WTC11 (cell line): ENCODE measurements at regions not wholly inside any gene's neighbourhood (a gene's known extent, or its start where the extent isn't known, plus 50 kb on each side); places are given as distances from the start of the nearest gene placed in this dataset.
"Not testable (repeated sequence)": the region's sequence is repeated elsewhere in the genome, so short reads cannot be mapped to it uniquely, and the experiment has no call there.

Experiments
- ATAC-seq: fragments of 200-7000 bp; cut with Tn5 transposase; 2 replicates; pipeline ENCODE4 v1.10.0; 2021; ENCODE audit warnings: mild to moderate bottlenecking, moderate library complexity
- CTCF ChIA-PET: fragments of 300-600 bp; sonication (Branson Sonifier 250); formaldehyde crosslinking; loops from one replicate; lab custom pipeline; 2021; ENCODE audit warnings: antibody characterized with exemption; lab: Charles Lee
- POLR2A ChIA-PET: fragments of 350-600 bp; sonication (Branson Sonifier 250); formaldehyde crosslinking; loops from one replicate; lab custom pipeline; 2021; ENCODE audit warnings: antibody characterized with exemption; lab: Charles Lee
- DNase-seq: peaks from one replicate; pipeline ENCODE4 v3.0.0; 2021; ENCODE audit warnings: low spot score
- H3K27ac Mint-ChIP-seq: 2 replicates; pipeline ENCODE4 v1.8.0; 2021; ENCODE audit warnings: mixed read lengths
- H3K27me3 Mint-ChIP-seq: 2 replicates; pipeline ENCODE4 v1.8.0; 2021; ENCODE audit warnings: low read depth, mild to moderate bottlenecking, moderate library complexity, mixed read lengths
- H3K36me3 Mint-ChIP-seq: 2 replicates; pipeline ENCODE4 v1.8.0; 2021; ENCODE audit warnings: mixed read lengths
- H3K4me1 Mint-ChIP-seq: 2 replicates; pipeline ENCODE4 v1.8.0; 2022; ENCODE audit warnings: mixed read lengths
- H3K4me3 Mint-ChIP-seq: 2 replicates; pipeline ENCODE4 v1.8.0; 2021; ENCODE audit warnings: mild to moderate bottlenecking, moderate library complexity, mixed read lengths
- H3K9me3 Mint-ChIP-seq: 2 replicates; pipeline ENCODE4 v1.8.0; 2021; ENCODE audit warnings: mixed read lengths
- ELF4 ChIP-seq: sonication (generic); formaldehyde crosslinking; IDR thresholded peaks from 2 replicates; pipeline ENCODE4 v1.8.1; 2022; ENCODE audit warnings: low read depth, mild to moderate bottlenecking, moderate library complexity, missing genetic modification reagents
- FOXJ3 ChIP-seq: sonication (generic); formaldehyde crosslinking; IDR thresholded peaks from 2 replicates; pipeline ENCODE4 v1.9.0; 2021; ENCODE audit warnings: missing genetic modification reagents, mild to moderate bottlenecking, borderline replicate concordance
- FOXP1 ChIP-seq: sonication (generic); formaldehyde crosslinking; IDR thresholded peaks from 2 replicates; pipeline ENCODE4 v1.8.0; 2022; ENCODE audit warnings: missing genetic modification reagents, mild to moderate bottlenecking, moderate library complexity, borderline replicate concordance
- GABPB1 ChIP-seq: sonication (generic); formaldehyde crosslinking; IDR thresholded peaks from 2 replicates; pipeline ENCODE4 v1.8.1; 2023; ENCODE audit warnings: mild to moderate bottlenecking, missing genetic modification reagents
- IRF2 ChIP-seq: sonication (generic); formaldehyde crosslinking; IDR thresholded peaks from 2 replicates; pipeline ENCODE4 v1.8.0; 2022; ENCODE audit warnings: low read depth, missing genetic modification reagents, borderline replicate concordance
- JAZF1 ChIP-seq: fragments of 250-450 bp; sonication (Bioruptor Pico); IDR thresholded peaks from 2 replicates; pipeline ENCODE4 v1.9.0; 2021; ENCODE audit warnings: moderate library complexity, mild to moderate bottlenecking, inconsistent platforms
- OVOL2 ChIP-seq: fragments of 250-450 bp; sonication (Bioruptor Pico); IDR thresholded peaks from 2 replicates; pipeline ENCODE4 v1.9.0; 2021; ENCODE audit warnings: mild to moderate bottlenecking, borderline replicate concordance
- TEAD1 ChIP-seq: sonication (generic); formaldehyde crosslinking; IDR thresholded peaks from 2 replicates; pipeline ENCODE4 v1.8.0; 2022; ENCODE audit warnings: mild to moderate bottlenecking, missing genetic modification reagents
- ZNF232 ChIP-seq: sonication (generic); formaldehyde crosslinking; IDR thresholded peaks from 2 replicates; pipeline ENCODE4 v1.8.0; 2022; ENCODE audit warnings: mild to moderate bottlenecking, missing genetic modification reagents
- ZNF317 ChIP-seq: sonication (generic); formaldehyde crosslinking; IDR thresholded peaks from 2 replicates; pipeline ENCODE4 v1.8.1; 2023; ENCODE audit warnings: low read depth, mild to moderate bottlenecking, moderate library complexity, missing genetic modification reagents, borderline replicate concordance
- ZNF416 ChIP-seq: fragments of 250-450 bp; sonication (Bioruptor Pico); IDR thresholded peaks from 2 replicates; pipeline ENCODE4 v1.9.0; 2021; ENCODE audit warnings: mild to moderate bottlenecking, inconsistent platforms
- ZNF671 ChIP-seq: fragments of 250-450 bp; sonication (Bioruptor Pico); IDR thresholded peaks from 2 replicates; pipeline ENCODE4 v1.8.0; 2021; ENCODE audit warnings: mild to moderate bottlenecking
- TF ChIP-seq, protein P1 (sequence below): sonication (generic); formaldehyde crosslinking; IDR thresholded peaks from 2 replicates; pipeline ENCODE4 v1.8.1; 2022; ENCODE audit warnings: low read depth, missing genetic modification reagents, borderline replicate concordance
- TF ChIP-seq, protein P2 (sequence below): sonication (generic); formaldehyde crosslinking; IDR thresholded peaks from 2 replicates; pipeline ENCODE4 v1.8.1; 2022; ENCODE audit warnings: mild to moderate bottlenecking, missing genetic modification reagents, moderate library complexity, borderline replicate concordance
- TF ChIP-seq, protein P3 (sequence below): sonication (generic); formaldehyde crosslinking; IDR thresholded peaks from 2 replicates; pipeline ENCODE4 v1.8.1; 2022; ENCODE audit warnings: low read depth, mild to moderate bottlenecking, moderate library complexity, missing genetic modification reagents, borderline replicate concordance
- TF ChIP-seq, protein P4 (sequence below): fragments of 250-450 bp; sonication (Bioruptor Pico); IDR thresholded peaks from 2 replicates; pipeline ENCODE4 v1.9.0; 2021; ENCODE audit warnings: mild to moderate bottlenecking
- TF ChIP-seq, protein P5 (sequence below): sonication (generic); formaldehyde crosslinking; IDR thresholded peaks from 2 replicates; pipeline ENCODE4 v1.8.1; 2023; ENCODE audit warnings: mild to moderate bottlenecking, missing genetic modification reagents, borderline replicate concordance
- TF ChIP-seq, protein P6 (sequence below): sonication (generic); formaldehyde crosslinking; conservative IDR thresholded peaks from 2 replicates; pipeline ENCODE4 v1.8.1; 2023; ENCODE audit warnings: mild to moderate bottlenecking, low read depth, missing genetic modification reagents, moderate library complexity

DNA sequence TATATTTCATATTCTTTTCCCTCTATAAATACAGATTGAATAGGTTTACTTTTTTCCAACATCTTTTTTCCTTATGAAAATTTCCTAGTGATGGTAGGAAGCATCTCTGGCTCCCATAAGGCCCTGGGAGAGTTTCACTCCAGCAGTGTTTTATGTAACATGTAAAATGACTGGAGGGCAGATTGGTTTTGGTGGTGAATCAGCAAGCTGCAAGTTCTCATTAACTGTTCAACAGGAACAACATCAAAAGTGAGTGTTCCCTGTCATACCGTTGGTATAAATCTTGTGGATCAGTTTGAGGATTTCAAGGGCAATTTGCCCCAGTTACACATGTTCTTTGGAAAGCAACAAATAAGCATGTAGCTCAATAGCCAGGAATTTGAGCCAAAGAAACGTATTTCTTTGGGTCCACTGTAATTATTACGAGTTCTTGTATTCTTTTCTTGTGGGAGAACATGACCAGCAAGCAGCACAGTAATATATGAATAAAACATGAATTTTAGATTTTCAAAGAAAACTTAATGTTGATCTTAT lies 345.7 kb downstream of the SV2B start (continued):
- TF ChIP-seq, protein P1, sequence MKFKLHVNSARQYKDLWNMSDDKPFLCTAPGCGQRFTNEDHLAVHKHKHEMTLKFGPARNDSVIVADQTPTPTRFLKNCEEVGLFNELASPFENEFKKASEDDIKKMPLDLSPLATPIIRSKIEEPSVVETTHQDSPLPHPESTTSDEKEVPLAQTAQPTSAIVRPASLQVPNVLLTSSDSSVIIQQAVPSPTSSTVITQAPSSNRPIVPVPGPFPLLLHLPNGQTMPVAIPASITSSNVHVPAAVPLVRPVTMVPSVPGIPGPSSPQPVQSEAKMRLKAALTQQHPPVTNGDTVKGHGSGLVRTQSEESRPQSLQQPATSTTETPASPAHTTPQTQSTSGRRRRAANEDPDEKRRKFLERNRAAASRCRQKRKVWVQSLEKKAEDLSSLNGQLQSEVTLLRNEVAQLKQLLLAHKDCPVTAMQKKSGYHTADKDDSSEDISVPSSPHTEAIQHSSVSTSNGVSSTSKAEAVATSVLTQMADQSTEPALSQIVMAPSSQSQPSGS, result no peak

DNA sequence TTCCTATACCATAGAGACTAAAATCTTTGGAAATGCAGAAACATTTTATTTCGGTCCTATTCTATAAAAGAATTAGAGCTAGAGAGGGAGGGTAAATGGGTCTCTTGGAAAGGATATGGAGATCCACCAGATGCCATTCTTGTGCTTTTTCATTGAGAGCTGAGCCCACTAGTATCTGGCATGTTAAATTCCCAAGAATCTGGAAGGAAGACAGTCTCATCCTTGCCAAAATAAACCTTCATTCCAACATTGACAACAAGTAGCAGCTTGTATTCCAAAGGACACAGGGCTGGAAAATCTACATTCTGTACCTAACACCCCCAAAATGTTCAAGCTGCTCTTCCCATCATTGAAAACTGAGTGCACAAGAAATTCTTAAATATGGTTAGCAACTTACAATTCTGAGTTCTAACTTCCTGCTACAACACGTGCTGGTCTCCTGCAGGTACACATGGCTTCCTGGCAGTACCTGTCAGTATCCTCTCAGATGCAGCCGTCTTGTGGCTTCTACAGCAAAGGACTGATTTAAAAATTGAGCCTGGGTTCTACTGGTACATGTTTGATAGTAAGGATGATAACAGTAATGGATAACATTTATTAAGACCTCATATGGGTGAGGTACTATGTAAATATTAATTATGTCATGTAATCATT lies 348.1 kb downstream of the SV2B start:
- POLR2A ChIA-PET, result interaction anchor here (0.5 kb wide), 1 partner anchor 479 kb away, joined by 3 read pairs; no protein-coding TSS in a partner anchor
- DNase-seq (no peak), ATAC-seq (no peak)
- no peak overlapping the region for H3K27ac Mint-ChIP-seq
- TF ChIP-seq GABPB1 (CRISPR knock-in tag) (no peak), ZNF232 (CRISPR knock-in tag) (no peak), TEAD1 (CRISPR knock-in tag) (no peak), OVOL2 (CRISPR knock-in tag) (no peak), FOXJ3 (CRISPR knock-in tag) (no peak), ZNF671 (CRISPR knock-in tag) (no peak), ZNF317 (CRISPR knock-in tag) (no peak), ZNF416 (CRISPR knock-in tag) (no peak), ELF4 (CRISPR knock-in tag) (no peak), JAZF1 (CRISPR knock-in tag) (no peak), IRF2 (no peak), FOXP1 (CRISPR knock-in tag) (no peak)
- TF ChIP-seq, protein P2, sequence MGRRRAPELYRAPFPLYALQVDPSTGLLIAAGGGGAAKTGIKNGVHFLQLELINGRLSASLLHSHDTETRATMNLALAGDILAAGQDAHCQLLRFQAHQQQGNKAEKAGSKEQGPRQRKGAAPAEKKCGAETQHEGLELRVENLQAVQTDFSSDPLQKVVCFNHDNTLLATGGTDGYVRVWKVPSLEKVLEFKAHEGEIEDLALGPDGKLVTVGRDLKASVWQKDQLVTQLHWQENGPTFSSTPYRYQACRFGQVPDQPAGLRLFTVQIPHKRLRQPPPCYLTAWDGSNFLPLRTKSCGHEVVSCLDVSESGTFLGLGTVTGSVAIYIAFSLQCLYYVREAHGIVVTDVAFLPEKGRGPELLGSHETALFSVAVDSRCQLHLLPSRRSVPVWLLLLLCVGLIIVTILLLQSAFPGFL (CRISPR knock-in tag), result no peak
- TF ChIP-seq, protein P1, result no peak
- TF ChIP-seq, protein P3, sequence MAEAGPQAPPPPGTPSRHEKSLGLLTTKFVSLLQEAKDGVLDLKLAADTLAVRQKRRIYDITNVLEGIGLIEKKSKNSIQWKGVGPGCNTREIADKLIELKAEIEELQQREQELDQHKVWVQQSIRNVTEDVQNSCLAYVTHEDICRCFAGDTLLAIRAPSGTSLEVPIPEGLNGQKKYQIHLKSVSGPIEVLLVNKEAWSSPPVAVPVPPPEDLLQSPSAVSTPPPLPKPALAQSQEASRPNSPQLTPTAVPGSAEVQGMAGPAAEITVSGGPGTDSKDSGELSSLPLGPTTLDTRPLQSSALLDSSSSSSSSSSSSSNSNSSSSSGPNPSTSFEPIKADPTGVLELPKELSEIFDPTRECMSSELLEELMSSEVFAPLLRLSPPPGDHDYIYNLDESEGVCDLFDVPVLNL (CRISPR knock-in tag), result no peak
- TF ChIP-seq, protein P4, sequence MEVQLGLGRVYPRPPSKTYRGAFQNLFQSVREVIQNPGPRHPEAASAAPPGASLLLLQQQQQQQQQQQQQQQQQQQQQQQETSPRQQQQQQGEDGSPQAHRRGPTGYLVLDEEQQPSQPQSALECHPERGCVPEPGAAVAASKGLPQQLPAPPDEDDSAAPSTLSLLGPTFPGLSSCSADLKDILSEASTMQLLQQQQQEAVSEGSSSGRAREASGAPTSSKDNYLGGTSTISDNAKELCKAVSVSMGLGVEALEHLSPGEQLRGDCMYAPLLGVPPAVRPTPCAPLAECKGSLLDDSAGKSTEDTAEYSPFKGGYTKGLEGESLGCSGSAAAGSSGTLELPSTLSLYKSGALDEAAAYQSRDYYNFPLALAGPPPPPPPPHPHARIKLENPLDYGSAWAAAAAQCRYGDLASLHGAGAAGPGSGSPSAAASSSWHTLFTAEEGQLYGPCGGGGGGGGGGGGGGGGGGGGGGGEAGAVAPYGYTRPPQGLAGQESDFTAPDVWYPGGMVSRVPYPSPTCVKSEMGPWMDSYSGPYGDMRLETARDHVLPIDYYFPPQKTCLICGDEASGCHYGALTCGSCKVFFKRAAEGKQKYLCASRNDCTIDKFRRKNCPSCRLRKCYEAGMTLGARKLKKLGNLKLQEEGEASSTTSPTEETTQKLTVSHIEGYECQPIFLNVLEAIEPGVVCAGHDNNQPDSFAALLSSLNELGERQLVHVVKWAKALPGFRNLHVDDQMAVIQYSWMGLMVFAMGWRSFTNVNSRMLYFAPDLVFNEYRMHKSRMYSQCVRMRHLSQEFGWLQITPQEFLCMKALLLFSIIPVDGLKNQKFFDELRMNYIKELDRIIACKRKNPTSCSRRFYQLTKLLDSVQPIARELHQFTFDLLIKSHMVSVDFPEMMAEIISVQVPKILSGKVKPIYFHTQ, result no peak
- TF ChIP-seq, protein P5, sequence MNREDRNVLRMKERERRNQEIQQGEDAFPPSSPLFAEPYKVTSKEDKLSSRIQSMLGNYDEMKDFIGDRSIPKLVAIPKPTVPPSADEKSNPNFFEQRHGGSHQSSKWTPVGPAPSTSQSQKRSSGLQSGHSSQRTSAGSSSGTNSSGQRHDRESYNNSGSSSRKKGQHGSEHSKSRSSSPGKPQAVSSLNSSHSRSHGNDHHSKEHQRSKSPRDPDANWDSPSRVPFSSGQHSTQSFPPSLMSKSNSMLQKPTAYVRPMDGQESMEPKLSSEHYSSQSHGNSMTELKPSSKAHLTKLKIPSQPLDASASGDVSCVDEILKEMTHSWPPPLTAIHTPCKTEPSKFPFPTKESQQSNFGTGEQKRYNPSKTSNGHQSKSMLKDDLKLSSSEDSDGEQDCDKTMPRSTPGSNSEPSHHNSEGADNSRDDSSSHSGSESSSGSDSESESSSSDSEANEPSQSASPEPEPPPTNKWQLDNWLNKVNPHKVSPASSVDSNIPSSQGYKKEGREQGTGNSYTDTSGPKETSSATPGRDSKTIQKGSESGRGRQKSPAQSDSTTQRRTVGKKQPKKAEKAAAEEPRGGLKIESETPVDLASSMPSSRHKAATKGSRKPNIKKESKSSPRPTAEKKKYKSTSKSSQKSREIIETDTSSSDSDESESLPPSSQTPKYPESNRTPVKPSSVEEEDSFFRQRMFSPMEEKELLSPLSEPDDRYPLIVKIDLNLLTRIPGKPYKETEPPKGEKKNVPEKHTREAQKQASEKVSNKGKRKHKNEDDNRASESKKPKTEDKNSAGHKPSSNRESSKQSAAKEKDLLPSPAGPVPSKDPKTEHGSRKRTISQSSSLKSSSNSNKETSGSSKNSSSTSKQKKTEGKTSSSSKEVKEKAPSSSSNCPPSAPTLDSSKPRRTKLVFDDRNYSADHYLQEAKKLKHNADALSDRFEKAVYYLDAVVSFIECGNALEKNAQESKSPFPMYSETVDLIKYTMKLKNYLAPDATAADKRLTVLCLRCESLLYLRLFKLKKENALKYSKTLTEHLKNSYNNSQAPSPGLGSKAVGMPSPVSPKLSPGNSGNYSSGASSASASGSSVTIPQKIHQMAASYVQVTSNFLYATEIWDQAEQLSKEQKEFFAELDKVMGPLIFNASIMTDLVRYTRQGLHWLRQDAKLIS, result no peak
- TF ChIP-seq, protein P6, sequence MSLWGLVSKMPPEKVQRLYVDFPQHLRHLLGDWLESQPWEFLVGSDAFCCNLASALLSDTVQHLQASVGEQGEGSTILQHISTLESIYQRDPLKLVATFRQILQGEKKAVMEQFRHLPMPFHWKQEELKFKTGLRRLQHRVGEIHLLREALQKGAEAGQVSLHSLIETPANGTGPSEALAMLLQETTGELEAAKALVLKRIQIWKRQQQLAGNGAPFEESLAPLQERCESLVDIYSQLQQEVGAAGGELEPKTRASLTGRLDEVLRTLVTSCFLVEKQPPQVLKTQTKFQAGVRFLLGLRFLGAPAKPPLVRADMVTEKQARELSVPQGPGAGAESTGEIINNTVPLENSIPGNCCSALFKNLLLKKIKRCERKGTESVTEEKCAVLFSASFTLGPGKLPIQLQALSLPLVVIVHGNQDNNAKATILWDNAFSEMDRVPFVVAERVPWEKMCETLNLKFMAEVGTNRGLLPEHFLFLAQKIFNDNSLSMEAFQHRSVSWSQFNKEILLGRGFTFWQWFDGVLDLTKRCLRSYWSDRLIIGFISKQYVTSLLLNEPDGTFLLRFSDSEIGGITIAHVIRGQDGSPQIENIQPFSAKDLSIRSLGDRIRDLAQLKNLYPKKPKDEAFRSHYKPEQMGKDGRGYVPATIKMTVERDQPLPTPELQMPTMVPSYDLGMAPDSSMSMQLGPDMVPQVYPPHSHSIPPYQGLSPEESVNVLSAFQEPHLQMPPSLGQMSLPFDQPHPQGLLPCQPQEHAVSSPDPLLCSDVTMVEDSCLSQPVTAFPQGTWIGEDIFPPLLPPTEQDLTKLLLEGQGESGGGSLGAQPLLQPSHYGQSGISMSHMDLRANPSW (CRISPR knock-in tag), result no peak
- H3K36me3 Mint-ChIP-seq, result no peaks in the 10 kb centered on the region
- H3K4me1 Mint-ChIP-seq, result no peaks in the 10 kb centered on the region
- H3K9me3 Mint-ChIP-seq, result peaks cover 27% of the 10 kb centered on the region
- H3K27me3 Mint-ChIP-seq, result peaks cover under 1% of the 10 kb centered on the region; the same call in 1 of the 2 replicates
- CTCF ChIA-PET, result no interaction called here
- H3K4me3 Mint-ChIP-seq, result no peak overlapping the region

DNA sequence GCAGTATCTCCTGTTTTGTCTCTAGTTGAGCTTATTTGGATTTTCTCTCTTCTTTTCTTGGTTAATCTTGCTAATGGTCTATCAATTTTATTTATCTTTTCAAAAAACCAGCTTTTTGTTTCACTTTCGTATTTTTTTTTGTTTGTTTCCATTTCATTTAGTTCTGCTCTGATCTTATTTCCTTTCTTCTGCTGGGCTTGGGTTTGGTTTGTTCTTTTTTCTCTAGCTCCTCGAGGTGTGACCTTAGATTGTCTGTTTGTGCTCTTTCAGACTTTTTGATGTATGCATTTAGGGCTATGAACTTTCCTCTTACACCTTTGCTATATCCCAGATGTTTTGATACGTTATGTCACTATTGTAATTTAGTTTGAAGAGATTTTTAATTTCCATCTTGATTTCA lies 353.3 kb downstream of the SV2B start:
- POLR2A ChIA-PET, DNase-seq, ATAC-seq, H3K4me3 Mint-ChIP-seq, H3K27me3 Mint-ChIP-seq, H3K36me3 Mint-ChIP-seq, CTCF ChIA-PET, H3K27ac Mint-ChIP-seq: not testable (repeated sequence)
- Mint-ChIP-seq H3K4me1 (peaks cover 17% of the 10 kb centered on the region), H3K9me3 (peaks cover 47% of the 10 kb centered on the region)
